ENCODE measurements at regions not wholly inside any gene's neighbourhood (a gene's known extent, or its start where the extent isn't known, plus 50 kb on each side); places are given as distances from the start of the nearest gene placed in this dataset.
"Not testable (repeated sequence)": the region's sequence is repeated elsewhere in the genome, so short reads cannot be mapped to it uniquely, and the experiment has no call there.

DNA sequence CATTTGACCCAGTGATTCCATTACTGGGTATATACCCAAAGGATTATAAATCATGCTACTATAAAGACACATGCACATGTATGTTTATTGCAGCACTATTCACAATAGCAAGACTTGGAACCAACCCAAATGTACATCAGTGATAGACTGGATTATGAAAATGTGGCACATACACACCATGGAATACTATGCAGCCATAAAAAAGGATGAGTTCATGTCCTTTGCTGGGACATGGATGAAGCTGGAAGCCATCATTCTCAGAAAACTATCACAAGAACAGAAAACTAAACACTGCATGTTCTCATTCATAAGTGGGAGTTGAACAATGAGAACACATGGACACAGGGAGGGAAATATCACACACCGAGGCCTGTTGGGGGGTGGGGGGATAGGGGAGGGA, 152.5 kb downstream of the MSN start:
- not testable (repeated sequence) for H3K36me3 ChIP-seq; H3K27ac ChIP-seq; DNase-seq; H3K4me3 ChIP-seq; H3K9me3 ChIP-seq (replicated peaks); H3K27me3 ChIP-seq; H3K4me1 ChIP-seq

DNA sequence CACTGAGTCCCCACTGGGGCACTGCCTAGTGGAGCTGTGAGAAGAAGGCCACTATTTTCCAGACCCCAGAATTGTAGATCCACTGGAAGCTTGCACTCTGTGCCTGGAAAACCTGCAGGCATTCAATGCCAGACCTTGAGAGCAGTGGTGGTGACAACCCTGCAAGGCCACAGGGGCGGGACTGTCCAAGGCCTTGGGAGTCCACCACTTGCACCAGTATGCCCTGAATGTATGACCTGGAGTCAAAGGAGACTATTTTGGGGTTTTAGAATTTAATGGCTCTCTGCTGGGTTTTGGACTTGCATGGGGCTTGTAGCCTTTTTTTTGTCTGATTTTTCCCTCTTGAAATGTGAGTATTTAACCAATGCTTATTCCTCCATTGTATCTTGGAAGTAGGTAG, 145.8 kb downstream of the MSN start:
- Histone ChIP-seq H3K9me3 (replicated peaks) (no peaks in the 10 kb centered on the region), H3K36me3 (no peaks in the 10 kb centered on the region), H3K4me3 (no peak overlapping the region), H3K27ac (no peak overlapping the region), H3K27me3 (no peaks in the 10 kb centered on the region), H3K4me1 (no peaks in the 10 kb centered on the region)
- no peak for DNase-seq

DNA sequence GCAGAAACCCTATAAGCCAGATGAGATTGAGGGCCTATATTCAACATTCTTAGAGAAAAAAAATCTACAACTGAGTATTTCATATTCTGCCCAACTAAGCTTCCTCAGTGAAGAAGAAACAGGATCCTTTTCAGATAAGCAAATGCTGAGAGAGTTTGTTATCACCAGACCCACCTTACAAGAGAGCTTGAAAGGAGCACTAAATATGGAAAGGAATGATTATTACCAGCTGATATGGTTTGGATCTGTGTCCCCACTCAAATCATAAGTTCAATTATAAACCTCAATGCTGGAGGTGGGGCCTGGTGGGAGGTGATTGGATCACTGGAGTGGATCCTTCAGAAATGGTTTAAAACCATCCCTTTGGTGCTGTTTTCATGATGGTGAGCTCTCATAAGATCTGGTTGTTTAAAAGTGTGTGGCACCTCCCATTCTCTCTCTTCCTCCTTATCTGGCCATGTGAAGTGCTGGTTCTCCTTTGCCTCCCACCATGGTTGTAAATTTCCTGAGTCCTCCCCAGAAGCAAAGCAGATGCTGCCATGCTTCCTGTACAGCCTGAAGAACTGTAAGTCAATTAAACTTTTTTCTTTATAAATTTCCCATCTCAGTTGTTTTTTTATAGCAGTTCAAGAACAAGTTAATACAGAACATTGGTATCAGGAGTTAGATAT, 144.2 kb downstream of the MSN start:
- H3K9me3 ChIP-seq (replicated peaks): no peaks in the 10 kb centered on the region
- no peaks in the 10 kb centered on the region for H3K27me3 ChIP-seq
- H3K27ac ChIP-seq: no peak overlapping the region
- H3K4me1 ChIP-seq: no peaks in the 10 kb centered on the region
- DNase-seq: no peak
- H3K36me3 ChIP-seq: no peaks in the 10 kb centered on the region
- H3K4me3 ChIP-seq: no peak overlapping the region

All from SJCRH30 (cell line).